ENCODE measurements at regions not wholly inside any gene's neighbourhood (a gene's known extent, or its start where the extent isn't known, plus 50 kb on each side); places are given as distances from the start of the nearest gene placed in this dataset.

- TF ChIP-seq, protein P1, sequence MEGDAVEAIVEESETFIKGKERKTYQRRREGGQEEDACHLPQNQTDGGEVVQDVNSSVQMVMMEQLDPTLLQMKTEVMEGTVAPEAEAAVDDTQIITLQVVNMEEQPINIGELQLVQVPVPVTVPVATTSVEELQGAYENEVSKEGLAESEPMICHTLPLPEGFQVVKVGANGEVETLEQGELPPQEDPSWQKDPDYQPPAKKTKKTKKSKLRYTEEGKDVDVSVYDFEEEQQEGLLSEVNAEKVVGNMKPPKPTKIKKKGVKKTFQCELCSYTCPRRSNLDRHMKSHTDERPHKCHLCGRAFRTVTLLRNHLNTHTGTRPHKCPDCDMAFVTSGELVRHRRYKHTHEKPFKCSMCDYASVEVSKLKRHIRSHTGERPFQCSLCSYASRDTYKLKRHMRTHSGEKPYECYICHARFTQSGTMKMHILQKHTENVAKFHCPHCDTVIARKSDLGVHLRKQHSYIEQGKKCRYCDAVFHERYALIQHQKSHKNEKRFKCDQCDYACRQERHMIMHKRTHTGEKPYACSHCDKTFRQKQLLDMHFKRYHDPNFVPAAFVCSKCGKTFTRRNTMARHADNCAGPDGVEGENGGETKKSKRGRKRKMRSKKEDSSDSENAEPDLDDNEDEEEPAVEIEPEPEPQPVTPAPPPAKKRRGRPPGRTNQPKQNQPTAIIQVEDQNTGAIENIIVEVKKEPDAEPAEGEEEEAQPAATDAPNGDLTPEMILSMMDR (conservative IDR thresholded peaks at IDR 0.05; ENCODE audit: low read depth, low read length): no peak
- no peak for TF ChIP-seq EZH2 (IDR thresholded peaks at IDR 0.05; ENCODE audit: borderline replicate concordance, low read depth, low read length, poor library complexity, severe bottlenecking)
Observed at GRCh38 chr13:54367639-54368271, 1339.1 kb downstream of the OLFM4 start.
